GM10266 (cell line): ENCODE measurements at regions not wholly inside any gene's neighbourhood (a gene's known extent, or its start where the extent isn't known, plus 50 kb on each side); places are given as distances from the start of the nearest gene placed in this dataset.

Experiments
- DNase-seq: peaks from one replicate; pipeline ENCODE4 v3.0.0; 2012; ENCODE audit errors: extremely low spot score
- CTCF ChIP-seq: IDR thresholded peaks from 2 replicates; pipeline ENCODE4 v1.5.1; 2012; ENCODE audit warnings: mild to moderate bottlenecking, low read depth; ENCODE audit not compliant: control insufficient read depth, insufficient read depth; ENCODE audit errors: missing control alignments

- peak; percentile 44 for DNase-seq
- TF ChIP-seq CTCF, result no peak
Observed at GRCh38 chr20:48467622-48468021, 360.2 kb downstream of the PREX1 start.

GRCh38 chr20:48465271-48465670, 362.5 kb downstream of the PREX1 start:
- no peak for DNase-seq
- no peak for TF ChIP-seq CTCF

- TF ChIP-seq CTCF, result no peak
- no peak for DNase-seq
Observed at GRCh38 chr20:48463916-48464315, 363.9 kb downstream of the PREX1 start.

- no peak for TF ChIP-seq CTCF
- DNase-seq, result no peak
Observed at GRCh38 chr20:48463096-48463720, 364.6 kb downstream of the PREX1 start.

GRCh38 chr20:48461735-48462119, 366.1 kb downstream of the PREX1 start:
- DNase-seq, result no peak
- no peak for TF ChIP-seq CTCF

GRCh38 chr20:48461091-48461734, 366.6 kb downstream of the PREX1 start:
- DNase-seq, result no peak
- no peak for TF ChIP-seq CTCF

- no peak for DNase-seq
- TF ChIP-seq CTCF, result no peak
Observed at GRCh38 chr20:48460681-48461080, 367.1 kb downstream of the PREX1 start.
